ENCODE measurements at regions not wholly inside any gene's neighbourhood (a gene's known extent, or its start where the extent isn't known, plus 50 kb on each side); places are given as distances from the start of the nearest gene placed in this dataset.

DNA sequence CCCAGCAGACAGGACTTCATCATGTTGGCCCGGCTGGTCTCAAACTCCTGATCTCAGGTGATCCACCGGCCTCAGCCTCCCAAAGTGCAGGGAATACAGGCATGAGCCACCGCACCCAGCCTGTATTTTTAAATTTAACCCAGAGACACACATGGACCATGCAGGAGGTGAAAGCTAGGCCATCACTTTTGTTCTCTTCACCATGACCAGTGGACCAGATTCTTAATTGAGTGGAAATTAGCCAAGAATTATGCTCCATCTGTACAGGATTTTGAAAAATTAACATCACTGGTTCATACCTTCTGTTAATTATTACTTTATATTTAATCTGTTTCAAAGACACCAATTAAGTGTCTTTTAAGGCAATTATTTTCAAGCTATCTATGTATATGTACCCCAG, 493.6 kb upstream of the NOX3 start (continued):
- TF ChIP-seq ELF1 (IDR thresholded peaks at IDR 0.05; ENCODE audit: borderline replicate concordance, low read depth), result no peak
- no peak for TF ChIP-seq TCF7L2 (IDR thresholded peaks at IDR 0.05; ENCODE audit: borderline replicate concordance, extremely low read depth, insufficient read depth, insufficient read length)

DNA sequence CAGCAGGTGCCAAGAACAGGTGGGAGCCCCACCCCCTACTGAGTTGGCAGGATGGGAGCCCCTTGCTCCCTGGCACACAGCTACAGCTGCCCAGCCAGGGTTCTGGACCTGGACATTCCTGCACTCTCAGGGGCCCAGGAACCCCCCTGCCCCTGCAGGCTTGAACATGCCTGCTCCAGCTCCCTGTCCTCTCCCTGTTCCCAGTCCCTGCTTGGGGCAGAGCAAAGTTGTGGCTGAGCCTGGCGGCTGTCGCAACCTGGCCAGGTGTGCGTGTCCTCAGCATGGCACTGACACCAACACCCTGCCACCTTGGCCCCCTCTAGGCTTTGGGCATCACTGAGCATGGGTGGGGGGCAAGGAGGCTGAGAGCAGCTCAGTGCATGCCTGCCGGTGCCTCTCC, 491.2 kb upstream of the NOX3 start:
- no peaks in the 10 kb centered on the region for H3K9me2 ChIP-seq (ENCODE audit: insufficient read depth)
- no peaks in the 10 kb centered on the region for H4K20me1 ChIP-seq (ENCODE audit: insufficient read depth)
- H3K9me3 ChIP-seq (ENCODE audit: control insufficient read depth in 1 of 2, insufficient read depth in 1 of 2, low read depth in 1 of 2, low read length in 2 of 2), result no peaks in the 10 kb centered on the region
- no peaks in the 10 kb centered on the region for H3K4me1 ChIP-seq (ENCODE audit: control insufficient read depth in 1 of 2, insufficient read depth in 2 of 2, low read length in 2 of 2)
- ChIA-PET POLR2A (no interaction called here), CTCF (no interaction called here), RAD21 (ENCODE audit: low non-redundant PET in 1 of 2, low total read pairs in 2 of 2, uncharacterized antibody in 2 of 2, unreplicated experiment in 2 of 2) (no interaction called here)
- H3K27me3 ChIP-seq (ENCODE audit: insufficient read depth, low read length), result no peaks in the 10 kb centered on the region
- ATAC-seq (no peak), DNase-seq (ENCODE audit: low read depth, low spot score) (no peak)
- no TSS peak for BruUV-seq (replicated peaks)
- intact Hi-C loops (cut with micrococcal nuclease), result no loop called here
- H3K27ac ChIP-seq (ENCODE audit: low read depth, low read length), result no peak overlapping the region
- no peak overlapping the region for H3K4me3 ChIP-seq (replicated peaks in 1 of 2; ENCODE audit: low read depth in 1 of 2, low read length in 2 of 2)
- H3K79me2 ChIP-seq (ENCODE audit: insufficient read depth, low read length), result no peaks in the 10 kb centered on the region
- TF ChIP-seq FOSL1 (IDR thresholded peaks at IDR 0.05; ENCODE audit: low read depth), result no peak
- TF ChIP-seq ELF1 (IDR thresholded peaks at IDR 0.05; ENCODE audit: borderline replicate concordance, low read depth), result no peak
- TF ChIP-seq, protein P1, sequence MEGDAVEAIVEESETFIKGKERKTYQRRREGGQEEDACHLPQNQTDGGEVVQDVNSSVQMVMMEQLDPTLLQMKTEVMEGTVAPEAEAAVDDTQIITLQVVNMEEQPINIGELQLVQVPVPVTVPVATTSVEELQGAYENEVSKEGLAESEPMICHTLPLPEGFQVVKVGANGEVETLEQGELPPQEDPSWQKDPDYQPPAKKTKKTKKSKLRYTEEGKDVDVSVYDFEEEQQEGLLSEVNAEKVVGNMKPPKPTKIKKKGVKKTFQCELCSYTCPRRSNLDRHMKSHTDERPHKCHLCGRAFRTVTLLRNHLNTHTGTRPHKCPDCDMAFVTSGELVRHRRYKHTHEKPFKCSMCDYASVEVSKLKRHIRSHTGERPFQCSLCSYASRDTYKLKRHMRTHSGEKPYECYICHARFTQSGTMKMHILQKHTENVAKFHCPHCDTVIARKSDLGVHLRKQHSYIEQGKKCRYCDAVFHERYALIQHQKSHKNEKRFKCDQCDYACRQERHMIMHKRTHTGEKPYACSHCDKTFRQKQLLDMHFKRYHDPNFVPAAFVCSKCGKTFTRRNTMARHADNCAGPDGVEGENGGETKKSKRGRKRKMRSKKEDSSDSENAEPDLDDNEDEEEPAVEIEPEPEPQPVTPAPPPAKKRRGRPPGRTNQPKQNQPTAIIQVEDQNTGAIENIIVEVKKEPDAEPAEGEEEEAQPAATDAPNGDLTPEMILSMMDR (IDR thresholded peaks at IDR 0.05 in 2 of 3, conservative IDR thresholded peaks at IDR 0.05 in 1 of 3; ENCODE audit: borderline replicate concordance in 1 of 3, insufficient read depth in 1 of 3, low read depth in 2 of 3, low read length in 2 of 3), result no peak
- TF ChIP-seq POLR2AphosphoS5 (IDR thresholded peaks at IDR 0.05; ENCODE audit: low read depth, low read length), result no peak
- TF ChIP-seq, protein P2, sequence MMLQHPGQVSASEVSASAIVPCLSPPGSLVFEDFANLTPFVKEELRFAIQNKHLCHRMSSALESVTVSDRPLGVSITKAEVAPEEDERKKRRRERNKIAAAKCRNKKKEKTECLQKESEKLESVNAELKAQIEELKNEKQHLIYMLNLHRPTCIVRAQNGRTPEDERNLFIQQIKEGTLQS (IDR thresholded peaks at IDR 0.05), result no peak
- TF ChIP-seq SRF (IDR thresholded peaks at IDR 0.05; ENCODE audit: low read depth), result no peak
- TF ChIP-seq CEBPB (IDR thresholded peaks at IDR 0.05; ENCODE audit: low read depth), result no peak
- no peak for TF ChIP-seq TCF7L2 (IDR thresholded peaks at IDR 0.05; ENCODE audit: borderline replicate concordance, extremely low read depth, insufficient read depth, insufficient read length)
- TF ChIP-seq ZFX (IDR thresholded peaks at IDR 0.05), result no peak
- TF ChIP-seq, protein P3, sequence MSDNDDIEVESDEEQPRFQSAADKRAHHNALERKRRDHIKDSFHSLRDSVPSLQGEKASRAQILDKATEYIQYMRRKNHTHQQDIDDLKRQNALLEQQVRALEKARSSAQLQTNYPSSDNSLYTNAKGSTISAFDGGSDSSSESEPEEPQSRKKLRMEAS (IDR thresholded peaks at IDR 0.05), result no peak
- TF ChIP-seq EGR1 (IDR thresholded peaks at IDR 0.05; ENCODE audit: low read depth), result no peak
- H3K4me2 ChIP-seq (ENCODE audit: low read length), result no peak overlapping the region
- H3K36me3 ChIP-seq (ENCODE audit: control insufficient read depth in 1 of 2, insufficient read depth in 2 of 2, low read length in 2 of 2), result no peaks in the 10 kb centered on the region
- no peak overlapping the region for H3K9ac ChIP-seq (ENCODE audit: low read length)
- no peak overlapping the region for H2AFZ ChIP-seq (ENCODE audit: low read depth, low read length, poor library complexity, severe bottlenecking)
